ENCODE measurements at regions not wholly inside any gene's neighbourhood (a gene's known extent, or its start where the extent isn't known, plus 50 kb on each side); places are given as distances from the start of the nearest gene placed in this dataset.

- no peak overlapping the region for H2AFZ ChIP-seq (ENCODE audit: low read length)
- no peaks in the 10 kb centered on the region for H3K9me2 ChIP-seq (replicated peaks; ENCODE audit: insufficient read depth, low read length)
- DNase-seq = no peak
- H3K36me3 ChIP-seq (replicated peaks; ENCODE audit: insufficient read depth, low read length) = no peaks in the 10 kb centered on the region
- H4K20me1 ChIP-seq (ENCODE audit: insufficient read depth, low read length) = no peaks in the 10 kb centered on the region
- H3K4me2 ChIP-seq (ENCODE audit: low read depth, low read length) = no peak overlapping the region
- H3K9me3 ChIP-seq (replicated peaks; ENCODE audit: insufficient read depth, low read length) = no peaks in the 10 kb centered on the region
- H3K9ac ChIP-seq (ENCODE audit: low read length) = no peak overlapping the region
- TF ChIP-seq CTCF (IDR thresholded peaks at IDR 0.05; ENCODE audit: low read length) = no peak
- no peak for TF ChIP-seq EZH2phosphoT487 (IDR thresholded peaks at IDR 0.05; ENCODE audit: low read length)
- TF ChIP-seq EZH2 (optimal IDR thresholded peaks at IDR 0.05; ENCODE audit: low read depth, low read length) = no peak
- no peaks in the 10 kb centered on the region for H3K4me1 ChIP-seq (ENCODE audit: low read length)
- H3K4me3 ChIP-seq (ENCODE audit: low read length) = no peak overlapping the region
- no peaks in the 10 kb centered on the region for H3K27me3 ChIP-seq (replicated peaks; ENCODE audit: insufficient read depth, low read length)
- no peaks in the 10 kb centered on the region for H3F3A ChIP-seq (ENCODE audit: insufficient read depth, low read length)
- no peak overlapping the region for H3K27ac ChIP-seq (ENCODE audit: low read length)
- H3K79me2 ChIP-seq (ENCODE audit: low read length) = no peaks in the 10 kb centered on the region
Observed at GRCh38 chr11:20293992-20294391, 69.5 kb upstream of the HTATIP2 start.

- no peak overlapping the region for H3K9ac ChIP-seq (ENCODE audit: low read length)
- H3K36me3 ChIP-seq (replicated peaks; ENCODE audit: insufficient read depth, low read length) = no peaks in the 10 kb centered on the region
- no peaks in the 10 kb centered on the region for H3F3A ChIP-seq (ENCODE audit: insufficient read depth, low read length)
- no peak for TF ChIP-seq CTCF (IDR thresholded peaks at IDR 0.05; ENCODE audit: low read length)
- no peak for TF ChIP-seq EZH2 (optimal IDR thresholded peaks at IDR 0.05; ENCODE audit: low read depth, low read length)
- TF ChIP-seq EZH2phosphoT487 (IDR thresholded peaks at IDR 0.05; ENCODE audit: low read length) = no peak
- H3K79me2 ChIP-seq (ENCODE audit: low read length) = no peaks in the 10 kb centered on the region
- H3K27me3 ChIP-seq (replicated peaks; ENCODE audit: insufficient read depth, low read length) = no peaks in the 10 kb centered on the region
- H2AFZ ChIP-seq (ENCODE audit: low read length) = no peak overlapping the region
- no peak overlapping the region for H3K4me3 ChIP-seq (ENCODE audit: low read length)
- H3K4me2 ChIP-seq (ENCODE audit: low read depth, low read length) = no peak overlapping the region
- no peaks in the 10 kb centered on the region for H3K9me2 ChIP-seq (replicated peaks; ENCODE audit: insufficient read depth, low read length)
- H3K4me1 ChIP-seq (ENCODE audit: low read length) = no peaks in the 10 kb centered on the region
- DNase-seq = no peak
- H4K20me1 ChIP-seq (ENCODE audit: insufficient read depth, low read length) = no peaks in the 10 kb centered on the region
- no peaks in the 10 kb centered on the region for H3K9me3 ChIP-seq (replicated peaks; ENCODE audit: insufficient read depth, low read length)
- no peak overlapping the region for H3K27ac ChIP-seq (ENCODE audit: low read length)
Observed at GRCh38 chr11:20293531-20293930, 70.0 kb upstream of the HTATIP2 start.

- TF ChIP-seq EZH2phosphoT487 (IDR thresholded peaks at IDR 0.05; ENCODE audit: low read length) (no peak), EZH2 (optimal IDR thresholded peaks at IDR 0.05; ENCODE audit: low read depth, low read length) (no peak), CTCF (IDR thresholded peaks at IDR 0.05; ENCODE audit: low read length) (no peak)
Observed at GRCh38 chr11:20289732-20290131, 73.8 kb upstream of the HTATIP2 start.

More at GRCh38 chr11:20289732-20290131, 73.8 kb upstream of the HTATIP2 start:
- Histone ChIP-seq H3F3A (ENCODE audit: insufficient read depth, low read length) (no peaks in the 10 kb centered on the region), H2AFZ (ENCODE audit: low read length) (no peak overlapping the region), H3K4me2 (ENCODE audit: low read depth, low read length) (no peak overlapping the region), H4K20me1 (ENCODE audit: insufficient read depth, low read length) (no peaks in the 10 kb centered on the region), H3K4me1 (ENCODE audit: low read length) (no peaks in the 10 kb centered on the region), H3K27me3 (replicated peaks; ENCODE audit: insufficient read depth, low read length) (no peaks in the 10 kb centered on the region), H3K36me3 (replicated peaks; ENCODE audit: insufficient read depth, low read length) (no peaks in the 10 kb centered on the region), H3K9me2 (replicated peaks; ENCODE audit: insufficient read depth, low read length) (no peaks in the 10 kb centered on the region), H3K4me3 (ENCODE audit: low read length) (no peak overlapping the region), H3K27ac (ENCODE audit: low read length) (no peak overlapping the region), H3K9ac (ENCODE audit: low read length) (no peak overlapping the region), H3K9me3 (replicated peaks; ENCODE audit: insufficient read depth, low read length) (no peaks in the 10 kb centered on the region), H3K79me2 (ENCODE audit: low read length) (no peaks in the 10 kb centered on the region)
- no peak for DNase-seq

Data from MM.1S (cell line).